ENCODE measurements at regions not wholly inside any gene's neighbourhood (a gene's known extent, or its start where the extent isn't known, plus 50 kb on each side); places are given as distances from the start of the nearest gene placed in this dataset.

GRCh38 chr13:28569886-28570285 is 75.0 kb upstream of the FLT1 start:
- Histone ChIP-seq H3K27me3 (no peaks in the 10 kb centered on the region), H3K27ac (no peak overlapping the region), H3K4me1 (no peaks in the 10 kb centered on the region), H3K9me3 (no peaks in the 10 kb centered on the region), H3K4me3 (no peak overlapping the region), H3K36me3 (no peaks in the 10 kb centered on the region)
- DNase-seq: no peak
- no peak for ATAC-seq (ENCODE audit: low FRiP score in 2 of 2)
- TF ChIP-seq CTCF (IDR thresholded peaks at IDR 0.05) (no peak), POLR2AphosphoS5 (IDR thresholded peaks at IDR 0.05) (no peak), EP300 (IDR thresholded peaks at IDR 0.05) (no peak), POLR2A (IDR thresholded peaks at IDR 0.05) (no peak)
- 88 to 92% methylated on average over 5 of the region's 5 CpGs for WGBS, 2 donors

- Histone ChIP-seq H3K36me3 (no peaks in the 10 kb centered on the region), H3K27me3 (no peaks in the 10 kb centered on the region), H3K27ac (no peak overlapping the region), H3K4me1 (peaks cover 0 to 11% (median 2%) of the 10 kb centered on the region in 4 donors), H3K9me3 (no peaks in the 10 kb centered on the region), H3K4me3 (no peak overlapping the region)
- no peak for TF ChIP-seq POLR2AphosphoS5 (IDR thresholded peaks at IDR 0.05)
- TF ChIP-seq CTCF (IDR thresholded peaks at IDR 0.05): no peak
- no peak for TF ChIP-seq POLR2A (IDR thresholded peaks at IDR 0.05)
- TF ChIP-seq EP300 (IDR thresholded peaks at IDR 0.05): no peak
- 51 to 68% methylated on average over 3 of the region's 3 CpGs for WGBS, 2 donors
- peak in 1 of 2 donors; percentile 45 for DNase-seq
- ATAC-seq (ENCODE audit: low FRiP score in 2 of 2): peak in 1 of 2 donors; percentile 37
Measured at GRCh38 chr13:28568286-28568685, 73.4 kb upstream of the FLT1 start.

GRCh38 chr13:28566891-28567290 is 72.0 kb upstream of the FLT1 start:
- Histone ChIP-seq H3K36me3 (no peaks in the 10 kb centered on the region), H3K27me3 (no peaks in the 10 kb centered on the region), H3K4me1 (peaks cover 0 to 11% (median 2%) of the 10 kb centered on the region in 4 donors), H3K4me3 (no peak overlapping the region), H3K9me3 (no peaks in the 10 kb centered on the region), H3K27ac (no peak overlapping the region)
- WGBS, 2 donors: 95 to 97% methylated on average over 4 of the region's 4 CpGs
- TF ChIP-seq POLR2A (IDR thresholded peaks at IDR 0.05) (no peak), EP300 (IDR thresholded peaks at IDR 0.05) (no peak), CTCF (IDR thresholded peaks at IDR 0.05) (no peak), POLR2AphosphoS5 (IDR thresholded peaks at IDR 0.05) (no peak)
- ATAC-seq (ENCODE audit: low FRiP score in 2 of 2): no peak
- DNase-seq: no peak

GRCh38 chr13:28566283-28566682 is 71.4 kb upstream of the FLT1 start:
- TF ChIP-seq EP300 (IDR thresholded peaks at IDR 0.05) (no peak), CTCF (IDR thresholded peaks at IDR 0.05) (no peak), POLR2AphosphoS5 (IDR thresholded peaks at IDR 0.05) (no peak), POLR2A (IDR thresholded peaks at IDR 0.05) (no peak)
- Histone ChIP-seq H3K4me1 (peaks cover 0 to 11% (median 2%) of the 10 kb centered on the region in 4 donors), H3K36me3 (no peaks in the 10 kb centered on the region), H3K27me3 (no peaks in the 10 kb centered on the region), H3K9me3 (no peaks in the 10 kb centered on the region), H3K27ac (no peak overlapping the region), H3K4me3 (no peak overlapping the region)
- no peak for DNase-seq
- ATAC-seq (ENCODE audit: low FRiP score in 2 of 2): no peak
- 71 to 93% methylated on average over 1 to 3 of the region's 3 CpGs for WGBS, 2 donors

- peak; percentile 45 to 84 for ATAC-seq (ENCODE audit: low FRiP score in 2 of 2)
- Histone ChIP-seq H3K36me3 (no peaks in the 10 kb centered on the region), H3K27ac (peak overlapping the region; percentile 26 to 62 (median 54)), H3K4me1 (peaks cover 0 to 11% (median 2%) of the 10 kb centered on the region in 4 donors), H3K9me3 (no peaks in the 10 kb centered on the region), H3K4me3 (no peak overlapping the region), H3K27me3 (no peaks in the 10 kb centered on the region)
- TF ChIP-seq CTCF (IDR thresholded peaks at IDR 0.05): no peak
- TF ChIP-seq POLR2A (IDR thresholded peaks at IDR 0.05): no peak
- peak in 1 of 2 donors; percentile 36 for TF ChIP-seq POLR2AphosphoS5 (IDR thresholded peaks at IDR 0.05)
- TF ChIP-seq EP300 (IDR thresholded peaks at IDR 0.05): peak in 1 of 4 donors; percentile 46
- DNase-seq: peak in 1 of 2 donors; percentile 88
- 72 to 82% methylated on average over 10 of the region's 10 CpGs for WGBS, 2 donors
Measured at GRCh38 chr13:28564030-28564429, 69.1 kb upstream of the FLT1 start.

Measured in upper lobe of left lung (tissue), 6 donors.